Fibroblast of villous mesenchyme (primary cell): ENCODE measurements at regions not wholly inside any gene's neighbourhood (a gene's known extent, or its start where the extent isn't known, plus 50 kb on each side); places are given as distances from the start of the nearest gene placed in this dataset.

Experiments
- DNase-seq: peaks from one replicate; pipeline ENCODE4 v3.0.0-alpha.2; 2010; ENCODE audit warnings: low read depth
- H3K4me3 ChIP-seq: 2 replicates; pipeline ENCODE4 v1.5.1; 2011; ENCODE audit warnings: low read depth, mild to moderate bottlenecking, low read length
- CTCF ChIP-seq: IDR thresholded peaks from 2 replicates; pipeline ENCODE4 v1.5.1; 2012; ENCODE audit warnings: low read depth, mild to moderate bottlenecking, low read length; ENCODE audit not compliant: insufficient read depth

GRCh38 chr18:23077493-23078256, 57.6 kb upstream of the CABLES1 start:
- H3K4me3 ChIP-seq, result no peak overlapping the region
- DNase-seq, result peak; percentile 20
- TF ChIP-seq CTCF, result peak; percentile 24

- H3K4me3 ChIP-seq, result no peak overlapping the region
- TF ChIP-seq CTCF, result no peak
- DNase-seq, result no peak
Observed at GRCh38 chr18:23085066-23085465, 50.2 kb upstream of the CABLES1 start.
